ENCODE measurements at regions not wholly inside any gene's neighbourhood (a gene's known extent, or its start where the extent isn't known, plus 50 kb on each side); places are given as distances from the start of the nearest gene placed in this dataset.

- peaks cover 17% of the 10 kb centered on the region for H3K27me3 Mint-ChIP-seq
- POLR2A ChIA-PET = no interaction called here
- DNase-seq = no peak
- no peaks in the 10 kb centered on the region for H3K9me3 Mint-ChIP-seq (ENCODE audit: low read depth)
- no peak overlapping the region for H3K27ac Mint-ChIP-seq
- intact Hi-C loops (cut with DNase I, micrococcal nuclease) = no loop called here
- CTCF ChIA-PET = interaction anchor here (1.1 to 1.2 kb wide), 2 partner anchors 13 to 33 kb away, joined by 3 to 7 read pairs; no protein-coding TSS in a partner anchor
- H3K4me3 Mint-ChIP-seq = no peak overlapping the region
- H3K36me3 Mint-ChIP-seq (ENCODE audit: low read depth) = no peaks in the 10 kb centered on the region
- ATAC-seq = no peak
- H3K4me1 Mint-ChIP-seq = no peaks in the 10 kb centered on the region
These were observed 216.8 kb upstream of the CITED2 start for GRCh38 chr6:139591075-139591865.

- no peaks in the 10 kb centered on the region for H3K9me3 Mint-ChIP-seq (ENCODE audit: low read depth)
- intact Hi-C loops (cut with DNase I, micrococcal nuclease) = no loop called here
- ChIA-PET POLR2A (no interaction called here), CTCF (interaction anchor here (1.2 kb wide), 1 partner anchor 32 kb away, joined by 7 read pairs; no protein-coding TSS in a partner anchor)
- H3K36me3 Mint-ChIP-seq (ENCODE audit: low read depth) = no peaks in the 10 kb centered on the region
- no peak for ATAC-seq
- H3K27me3 Mint-ChIP-seq = peaks cover 17% of the 10 kb centered on the region
- H3K27ac Mint-ChIP-seq = no peak overlapping the region
- H3K4me3 Mint-ChIP-seq = no peak overlapping the region
- DNase-seq = no peak
- no peaks in the 10 kb centered on the region for H3K4me1 Mint-ChIP-seq
These were observed 215.8 kb upstream of the CITED2 start for GRCh38 chr6:139590206-139590605.

GRCh38 chr6:139588734-139589593 is 214.5 kb upstream of the CITED2 start:
- ATAC-seq (no peak), DNase-seq (no peak)
- intact Hi-C loops (cut with DNase I, micrococcal nuclease) = no loop called here
- H3K9me3 Mint-ChIP-seq (ENCODE audit: low read depth) = no peaks in the 10 kb centered on the region
- CTCF ChIA-PET = interaction anchor here (0.7 to 0.9 kb wide), 2 partner anchors 102 to 109 kb away, joined by 3 read pairs; no protein-coding TSS in a partner anchor
- no peaks in the 10 kb centered on the region for H3K4me1 Mint-ChIP-seq
- H3K4me3 Mint-ChIP-seq = no peak overlapping the region
- H3K36me3 Mint-ChIP-seq (ENCODE audit: low read depth) = no peaks in the 10 kb centered on the region
- no peak overlapping the region for H3K27ac Mint-ChIP-seq
- H3K27me3 Mint-ChIP-seq = peaks cover 19% of the 10 kb centered on the region
- POLR2A ChIA-PET = interaction anchor here (0.6 kb wide), 1 partner anchor 1484 kb away, joined by 6 read pairs; no protein-coding TSS in a partner anchor

GRCh38 chr6:139588076-139588639 is 213.7 kb upstream of the CITED2 start:
- no peaks in the 10 kb centered on the region for H3K9me3 Mint-ChIP-seq (ENCODE audit: low read depth)
- POLR2A ChIA-PET = interaction anchor here (0.6 kb wide), 1 partner anchor 47 kb away, joined by 3 read pairs; no protein-coding TSS in a partner anchor
- H3K4me3 Mint-ChIP-seq = no peak overlapping the region
- intact Hi-C loops (cut with DNase I, micrococcal nuclease) = no loop called here
- no peak overlapping the region for H3K27ac Mint-ChIP-seq
- no peaks in the 10 kb centered on the region for H3K4me1 Mint-ChIP-seq
- peaks cover 21% of the 10 kb centered on the region for H3K27me3 Mint-ChIP-seq
- ATAC-seq = no peak
- CTCF ChIA-PET = interaction anchor here (0.9 kb wide), 1 partner anchor 101 kb away, joined by 3 read pairs; no protein-coding TSS in a partner anchor
- no peaks in the 10 kb centered on the region for H3K36me3 Mint-ChIP-seq (ENCODE audit: low read depth)
- DNase-seq = no peak

- POLR2A ChIA-PET = interaction anchor here (0.6 kb wide), 1 partner anchor 46 kb away, joined by 3 read pairs; no protein-coding TSS in a partner anchor
- DNase-seq (no peak), ATAC-seq (no peak)
- no peak overlapping the region for H3K4me3 Mint-ChIP-seq
- intact Hi-C loops (cut with DNase I, micrococcal nuclease) = no loop called here
- peaks cover 24% of the 10 kb centered on the region for H3K27me3 Mint-ChIP-seq
- H3K4me1 Mint-ChIP-seq = no peaks in the 10 kb centered on the region
- CTCF ChIA-PET = interaction anchor here (0.6 kb wide), 1 partner anchor 120 kb away, joined by 3 read pairs; no protein-coding TSS in a partner anchor
- no peaks in the 10 kb centered on the region for H3K36me3 Mint-ChIP-seq (ENCODE audit: low read depth)
- no peak overlapping the region for H3K27ac Mint-ChIP-seq
- H3K9me3 Mint-ChIP-seq (ENCODE audit: low read depth) = no peaks in the 10 kb centered on the region
These were observed 213.0 kb upstream of the CITED2 start for GRCh38 chr6:139587469-139587868.

GRCh38 chr6:139586273-139586672 is 211.8 kb upstream of the CITED2 start:
- ATAC-seq (no peak), DNase-seq (no peak)
- Mint-ChIP-seq H3K27ac (no peak overlapping the region), H3K36me3 (ENCODE audit: low read depth) (no peaks in the 10 kb centered on the region), H3K4me3 (no peak overlapping the region), H3K9me3 (ENCODE audit: low read depth) (no peaks in the 10 kb centered on the region), H3K4me1 (peaks cover 3% of the 10 kb centered on the region), H3K27me3 (peaks cover 23% of the 10 kb centered on the region)
- ChIA-PET CTCF (interaction anchor here (0.7 kb wide), 1 partner anchor 11 kb away, joined by 3 read pairs; no protein-coding TSS in a partner anchor), POLR2A (no interaction called here)
- intact Hi-C loops (cut with DNase I, micrococcal nuclease) = no loop called here

- intact Hi-C loops (cut with DNase I, micrococcal nuclease) = no loop called here
- CTCF ChIA-PET = no interaction called here
- no peak overlapping the region for H3K27ac Mint-ChIP-seq
- peaks cover 24% of the 10 kb centered on the region for H3K27me3 Mint-ChIP-seq
- no peaks in the 10 kb centered on the region for H3K9me3 Mint-ChIP-seq (ENCODE audit: low read depth)
- H3K4me1 Mint-ChIP-seq = peaks cover 16% of the 10 kb centered on the region
- POLR2A ChIA-PET = no interaction called here
- ATAC-seq = no peak
- no peak for DNase-seq
- no peaks in the 10 kb centered on the region for H3K36me3 Mint-ChIP-seq (ENCODE audit: low read depth)
- no peak overlapping the region for H3K4me3 Mint-ChIP-seq
These were observed 210.2 kb upstream of the CITED2 start for GRCh38 chr6:139584599-139584998.

- peak; percentile 43 for ATAC-seq
- Mint-ChIP-seq H3K4me1 (peaks cover 17% of the 10 kb centered on the region), H3K4me3 (no peak overlapping the region), H3K9me3 (ENCODE audit: low read depth) (no peaks in the 10 kb centered on the region), H3K27me3 (peaks cover 21% of the 10 kb centered on the region), H3K36me3 (ENCODE audit: low read depth) (no peaks in the 10 kb centered on the region), H3K27ac (no peak overlapping the region)
- CTCF ChIA-PET = no interaction called here
- POLR2A ChIA-PET = no interaction called here
- no peak for DNase-seq
- intact Hi-C loops (cut with DNase I, micrococcal nuclease) = no loop called here
These were observed 209.0 kb upstream of the CITED2 start for GRCh38 chr6:139583420-139583819.

- intact Hi-C loops (cut with DNase I, micrococcal nuclease) = no loop called here
- ChIA-PET POLR2A (no interaction called here), CTCF (no interaction called here)
- H3K9me3 Mint-ChIP-seq (ENCODE audit: low read depth) = no peaks in the 10 kb centered on the region
- H3K27me3 Mint-ChIP-seq = peaks cover 20% of the 10 kb centered on the region
- H3K36me3 Mint-ChIP-seq (ENCODE audit: low read depth) = no peaks in the 10 kb centered on the region
- peaks cover 17% of the 10 kb centered on the region for H3K4me1 Mint-ChIP-seq
- ATAC-seq (no peak), DNase-seq (no peak)
- no peak overlapping the region for H3K27ac Mint-ChIP-seq
- H3K4me3 Mint-ChIP-seq = no peak overlapping the region
These were observed 208.5 kb upstream of the CITED2 start for GRCh38 chr6:139582956-139583355.

- Mint-ChIP-seq H3K27me3 (peaks cover 26% of the 10 kb centered on the region), H3K4me3 (no peak overlapping the region), H3K9me3 (ENCODE audit: low read depth) (no peaks in the 10 kb centered on the region), H3K36me3 (ENCODE audit: low read depth) (no peaks in the 10 kb centered on the region), H3K4me1 (peaks cover 17% of the 10 kb centered on the region), H3K27ac (peak overlapping the region; percentile 12)
- no peak for ATAC-seq
- CTCF ChIA-PET = no interaction called here
- intact Hi-C loops (cut with DNase I, micrococcal nuclease) = no loop called here
- POLR2A ChIA-PET = no interaction called here
- DNase-seq = no peak
These were observed 207.0 kb upstream of the CITED2 start for GRCh38 chr6:139581485-139581865.

- Mint-ChIP-seq H3K27ac (peak overlapping the region; percentile 12), H3K27me3 (peaks cover 26% of the 10 kb centered on the region), H3K9me3 (ENCODE audit: low read depth) (no peaks in the 10 kb centered on the region), H3K36me3 (ENCODE audit: low read depth) (no peaks in the 10 kb centered on the region), H3K4me1 (peaks cover 17% of the 10 kb centered on the region), H3K4me3 (no peak overlapping the region)
- intact Hi-C loops (cut with DNase I, micrococcal nuclease) = no loop called here
- ChIA-PET POLR2A (no interaction called here), CTCF (no interaction called here)
- ATAC-seq (peak; percentile 87), DNase-seq (no peak)
These were observed 206.4 kb upstream of the CITED2 start for GRCh38 chr6:139580592-139581484.
